HFF-Myc (cell line): ENCODE measurements at regions not wholly inside any gene's neighbourhood (a gene's known extent, or its start where the extent isn't known, plus 50 kb on each side); places are given as distances from the start of the nearest gene placed in this dataset.

ENCODE experiments used
- DNase-seq: peaks from one replicate; pipeline ENCODE4 v3.0.0-alpha.2; 2011; ENCODE audit warnings: low read depth; ENCODE audit errors: extremely low read depth
- H3K4me3 ChIP-seq: replicated peaks from 2 replicates; pipeline ENCODE4 v1.5.1; 2011; ENCODE audit warnings: low read depth, mild to moderate bottlenecking, control low read depth, low read length
- TF ChIP-seq, protein P1 (sequence below): IDR thresholded peaks from 2 replicates; pipeline ENCODE4 v1.5.1; 2012; ENCODE audit warnings: mild to moderate bottlenecking, low read depth, low read length, control low read depth; ENCODE audit errors: missing control alignments

GRCh38 chr2:175823002-175823706, 178.9 kb downstream of the LNPK start:
- TF ChIP-seq, protein P1, sequence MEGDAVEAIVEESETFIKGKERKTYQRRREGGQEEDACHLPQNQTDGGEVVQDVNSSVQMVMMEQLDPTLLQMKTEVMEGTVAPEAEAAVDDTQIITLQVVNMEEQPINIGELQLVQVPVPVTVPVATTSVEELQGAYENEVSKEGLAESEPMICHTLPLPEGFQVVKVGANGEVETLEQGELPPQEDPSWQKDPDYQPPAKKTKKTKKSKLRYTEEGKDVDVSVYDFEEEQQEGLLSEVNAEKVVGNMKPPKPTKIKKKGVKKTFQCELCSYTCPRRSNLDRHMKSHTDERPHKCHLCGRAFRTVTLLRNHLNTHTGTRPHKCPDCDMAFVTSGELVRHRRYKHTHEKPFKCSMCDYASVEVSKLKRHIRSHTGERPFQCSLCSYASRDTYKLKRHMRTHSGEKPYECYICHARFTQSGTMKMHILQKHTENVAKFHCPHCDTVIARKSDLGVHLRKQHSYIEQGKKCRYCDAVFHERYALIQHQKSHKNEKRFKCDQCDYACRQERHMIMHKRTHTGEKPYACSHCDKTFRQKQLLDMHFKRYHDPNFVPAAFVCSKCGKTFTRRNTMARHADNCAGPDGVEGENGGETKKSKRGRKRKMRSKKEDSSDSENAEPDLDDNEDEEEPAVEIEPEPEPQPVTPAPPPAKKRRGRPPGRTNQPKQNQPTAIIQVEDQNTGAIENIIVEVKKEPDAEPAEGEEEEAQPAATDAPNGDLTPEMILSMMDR = no peak
- no peak for DNase-seq
- no peak overlapping the region for H3K4me3 ChIP-seq

DNA sequence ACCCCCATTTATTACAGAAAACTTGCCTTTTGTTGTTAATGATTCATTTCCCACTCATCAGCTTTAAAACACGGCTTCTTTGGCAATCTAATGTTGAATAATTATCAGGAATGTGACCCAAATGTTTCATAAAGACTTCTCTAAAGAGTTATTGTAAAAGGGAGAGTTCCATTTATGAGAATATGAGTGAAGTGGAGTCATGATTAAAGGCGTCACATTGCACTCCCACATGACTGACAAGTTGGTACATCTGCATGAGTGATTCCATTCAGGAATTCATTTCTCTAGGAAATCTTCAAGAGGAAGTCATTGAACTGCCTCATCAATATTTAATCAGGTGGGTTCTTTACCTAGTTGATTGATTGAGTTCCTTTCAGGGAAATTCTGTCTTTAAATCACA, 184.8 kb downstream of the LNPK start:
- no peak overlapping the region for H3K4me3 ChIP-seq
- DNase-seq = no peak
- TF ChIP-seq, protein P1 = no peak

GRCh38 chr2:175815537-175815936, 186.5 kb downstream of the LNPK start:
- TF ChIP-seq, protein P1 = no peak
- DNase-seq = no peak

DNA sequence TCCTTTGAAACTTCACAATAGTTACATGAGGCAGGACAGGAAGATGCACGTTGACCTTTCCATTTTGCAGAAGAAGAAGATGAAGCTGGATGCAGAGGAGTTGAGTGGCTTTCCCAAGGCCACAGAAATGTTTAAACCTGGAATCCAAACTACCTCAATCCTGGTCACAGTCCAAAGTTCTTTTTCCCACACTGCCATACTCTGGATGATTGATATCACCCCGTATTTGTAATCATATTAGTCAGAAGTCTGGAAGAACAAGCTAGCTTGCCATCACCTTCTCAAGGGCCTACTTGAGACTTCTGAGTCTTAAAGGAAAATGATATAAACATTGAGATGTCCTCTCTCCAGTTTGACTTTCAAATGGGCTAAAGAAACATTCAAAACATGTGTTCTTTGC, 190.1 kb downstream of the LNPK start:
- no peak overlapping the region for H3K4me3 ChIP-seq
- TF ChIP-seq, protein P1 = no peak
- no peak for DNase-seq

More at GRCh38 chr2:175815537-175815936, 186.5 kb downstream of the LNPK start:
- no peak overlapping the region for H3K4me3 ChIP-seq

GRCh38 chr2:175808858-175809257, 193.2 kb downstream of the LNPK start:
- H3K4me3 ChIP-seq = no peak overlapping the region
- DNase-seq = no peak
- TF ChIP-seq, protein P1 = no peak

GRCh38 chr2:175808078-175808477, 194.0 kb downstream of the LNPK start:
- no peak overlapping the region for H3K4me3 ChIP-seq
- DNase-seq = no peak
- TF ChIP-seq, protein P1 = no peak
